ENCODE measurements at regions not wholly inside any gene's neighbourhood (a gene's known extent, or its start where the extent isn't known, plus 50 kb on each side); places are given as distances from the start of the nearest gene placed in this dataset.

DNA sequence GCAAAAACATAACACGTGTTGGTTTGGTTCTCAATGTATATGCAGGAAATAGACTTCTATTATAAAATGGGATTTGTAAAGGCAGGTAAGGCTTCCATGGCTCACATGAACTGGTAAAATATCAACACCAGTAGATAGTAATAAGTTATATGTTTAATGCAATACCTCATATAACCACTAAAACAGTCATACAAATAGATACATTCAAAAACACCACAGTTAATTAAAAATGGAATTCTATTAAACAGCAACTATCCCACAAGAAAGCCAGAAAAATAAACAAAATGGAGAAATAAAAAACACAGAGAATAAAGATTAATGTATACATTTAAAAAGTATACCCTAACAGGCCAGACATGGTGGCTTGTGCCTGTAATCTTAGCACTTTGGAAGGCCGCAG, 243.8 kb upstream of the LRATD1 start:
- H3K27ac ChIP-seq: no peak overlapping the region
- H3K4me3 ChIP-seq: no peak overlapping the region
- TF ChIP-seq, protein P1, sequence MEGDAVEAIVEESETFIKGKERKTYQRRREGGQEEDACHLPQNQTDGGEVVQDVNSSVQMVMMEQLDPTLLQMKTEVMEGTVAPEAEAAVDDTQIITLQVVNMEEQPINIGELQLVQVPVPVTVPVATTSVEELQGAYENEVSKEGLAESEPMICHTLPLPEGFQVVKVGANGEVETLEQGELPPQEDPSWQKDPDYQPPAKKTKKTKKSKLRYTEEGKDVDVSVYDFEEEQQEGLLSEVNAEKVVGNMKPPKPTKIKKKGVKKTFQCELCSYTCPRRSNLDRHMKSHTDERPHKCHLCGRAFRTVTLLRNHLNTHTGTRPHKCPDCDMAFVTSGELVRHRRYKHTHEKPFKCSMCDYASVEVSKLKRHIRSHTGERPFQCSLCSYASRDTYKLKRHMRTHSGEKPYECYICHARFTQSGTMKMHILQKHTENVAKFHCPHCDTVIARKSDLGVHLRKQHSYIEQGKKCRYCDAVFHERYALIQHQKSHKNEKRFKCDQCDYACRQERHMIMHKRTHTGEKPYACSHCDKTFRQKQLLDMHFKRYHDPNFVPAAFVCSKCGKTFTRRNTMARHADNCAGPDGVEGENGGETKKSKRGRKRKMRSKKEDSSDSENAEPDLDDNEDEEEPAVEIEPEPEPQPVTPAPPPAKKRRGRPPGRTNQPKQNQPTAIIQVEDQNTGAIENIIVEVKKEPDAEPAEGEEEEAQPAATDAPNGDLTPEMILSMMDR (IDR thresholded peaks at IDR 0.05): no peak
- no peak for DNase-seq (ENCODE audit: low spot score)

DNA sequence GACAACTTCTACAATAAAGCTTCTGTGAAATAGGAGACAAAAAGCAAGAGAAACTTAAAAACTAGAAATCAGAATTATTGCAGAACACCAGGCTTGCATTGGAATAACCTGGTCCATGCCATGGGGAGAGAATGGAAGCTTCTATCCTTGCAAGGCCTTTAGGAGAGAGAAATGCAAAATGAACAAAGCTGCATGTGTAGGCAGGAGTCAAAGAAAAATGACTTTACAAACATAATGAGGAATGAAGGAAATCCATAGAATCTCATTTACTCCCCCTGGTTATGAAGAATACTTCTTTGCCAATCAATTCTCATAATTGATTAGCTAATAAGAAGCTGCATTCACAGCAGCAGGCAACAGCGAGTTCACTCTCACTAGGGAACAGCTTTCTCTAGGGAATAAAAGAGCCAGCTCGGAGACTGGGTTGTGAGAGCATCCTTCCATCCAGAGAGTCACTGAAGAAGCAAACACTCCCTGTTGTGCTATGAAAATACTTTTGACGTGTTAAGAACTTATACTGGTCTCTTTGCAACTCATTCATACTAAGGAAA, 235.9 kb upstream of the LRATD1 start:
- no peak overlapping the region for H3K4me3 ChIP-seq
- TF ChIP-seq, protein P1 (IDR thresholded peaks at IDR 0.05): no peak
- H3K27ac ChIP-seq: no peak overlapping the region
- no peak for DNase-seq (ENCODE audit: low spot score)

DNA sequence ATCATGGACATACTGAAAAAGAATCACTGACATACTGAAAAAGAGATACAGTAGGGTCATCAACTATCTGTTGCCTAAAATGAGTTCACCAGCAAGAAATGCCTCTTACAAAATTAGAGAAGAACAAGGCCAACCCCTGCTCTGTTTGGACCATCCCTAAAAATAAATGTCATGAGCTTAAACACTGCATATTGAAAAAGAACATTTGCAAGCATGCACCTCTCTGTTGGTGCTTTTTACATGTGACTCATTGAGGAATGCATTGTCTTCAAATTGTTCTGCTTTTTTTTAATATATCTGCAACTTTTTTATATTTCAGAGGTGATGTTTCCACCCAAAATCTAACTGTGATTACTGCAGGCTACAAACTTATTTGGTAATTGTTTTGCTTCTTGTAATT, 233.9 kb upstream of the LRATD1 start:
- H3K27ac ChIP-seq: no peak overlapping the region
- DNase-seq (ENCODE audit: low spot score): no peak
- H3K4me3 ChIP-seq: no peak overlapping the region
- TF ChIP-seq, protein P1 (IDR thresholded peaks at IDR 0.05): no peak

DNA sequence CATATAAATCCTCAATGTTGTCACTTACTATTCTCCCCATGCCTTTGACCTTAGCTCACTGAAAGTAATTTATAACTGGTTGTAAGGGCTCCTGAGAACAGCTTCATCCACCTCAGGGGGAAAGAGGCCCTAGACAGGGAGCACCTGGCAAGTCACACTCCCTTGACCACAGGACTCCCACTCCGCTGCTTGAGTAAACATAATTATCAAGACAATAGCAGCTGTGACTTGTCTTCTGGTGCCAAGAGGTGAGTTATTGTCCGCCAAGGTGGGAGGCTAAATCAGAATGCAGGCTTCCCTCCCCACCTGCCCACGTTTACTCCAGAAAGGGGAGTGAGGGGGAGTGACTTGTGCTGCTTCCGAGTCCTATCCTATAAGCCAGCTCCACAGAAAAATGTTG, 230.6 kb upstream of the LRATD1 start:
- no peak overlapping the region for H3K27ac ChIP-seq
- H3K4me3 ChIP-seq: no peak overlapping the region
- TF ChIP-seq, protein P1 (IDR thresholded peaks at IDR 0.05): no peak
- no peak for DNase-seq (ENCODE audit: low spot score)

DNA sequence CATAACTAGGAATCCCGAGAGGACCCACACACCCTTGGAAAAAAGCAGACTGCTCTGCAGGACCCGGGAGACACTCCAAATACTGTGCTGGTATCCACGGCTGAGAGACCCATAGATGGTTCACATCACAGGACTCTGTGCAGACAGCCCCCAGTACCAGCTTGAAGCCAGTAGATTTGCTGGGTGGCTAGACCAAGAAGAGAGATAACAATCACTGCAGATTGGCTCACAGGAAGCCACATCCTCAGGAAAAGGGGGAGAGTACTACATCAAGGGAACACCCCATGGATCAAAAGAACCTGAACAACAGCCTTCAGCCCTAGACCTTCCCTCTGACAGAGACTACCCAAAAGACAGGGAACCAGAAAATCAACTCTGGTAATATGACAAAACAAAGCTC, 223.8 kb upstream of the LRATD1 start:
- no peak for DNase-seq (ENCODE audit: low spot score)

DNA sequence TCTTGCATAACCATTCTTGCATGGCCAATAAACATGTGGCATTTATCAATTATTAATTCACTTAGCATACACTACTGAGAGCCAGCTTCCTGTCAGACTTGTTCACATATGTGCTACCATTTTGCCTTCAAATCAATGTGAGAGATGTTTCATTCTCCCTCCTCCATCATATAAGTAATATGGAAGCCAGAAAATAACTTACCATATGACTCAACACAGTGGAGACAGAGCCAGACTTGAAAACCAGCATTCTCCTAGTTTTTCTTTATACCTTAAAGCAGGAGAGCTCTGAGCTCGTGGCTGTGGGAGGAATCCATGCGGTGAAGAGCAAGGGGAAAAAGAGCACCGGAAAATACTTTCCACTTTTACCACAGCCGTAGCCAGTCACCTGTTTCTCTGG, 215.0 kb upstream of the LRATD1 start:
- TF ChIP-seq, protein P1 (IDR thresholded peaks at IDR 0.05): no peak
- no peak overlapping the region for H3K27ac ChIP-seq
- H3K4me3 ChIP-seq: no peak overlapping the region
- DNase-seq (ENCODE audit: low spot score): no peak

More for the DNA sequence above, 223.8 kb upstream of the LRATD1 start:
- Histone ChIP-seq H3K27ac (no peak overlapping the region), H3K4me3 (no peak overlapping the region)
- TF ChIP-seq, protein P1 (IDR thresholded peaks at IDR 0.05): no peak

DNA sequence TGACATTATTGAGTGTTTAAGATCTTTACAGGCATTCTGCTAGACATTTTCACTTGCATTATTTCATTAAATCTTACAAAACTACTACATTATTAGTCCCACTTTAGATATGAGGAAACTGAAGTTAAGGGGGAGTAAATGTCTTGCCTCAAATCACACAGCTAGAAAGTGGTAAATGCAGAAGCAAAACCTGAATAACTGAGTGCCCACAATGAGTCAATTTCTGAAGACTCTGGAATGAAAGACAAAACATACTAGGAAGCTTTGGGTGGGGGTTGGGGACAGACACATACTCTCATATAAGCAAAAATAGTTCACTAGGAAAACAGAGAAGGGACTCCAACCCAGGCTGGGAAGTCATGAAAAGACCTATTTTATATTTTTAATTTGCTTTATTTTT, 214.4 kb upstream of the LRATD1 start:
- Histone ChIP-seq H3K27ac (no peak overlapping the region), H3K4me3 (no peak overlapping the region)
- TF ChIP-seq, protein P1 (IDR thresholded peaks at IDR 0.05): no peak
- no peak for DNase-seq (ENCODE audit: low spot score)

Data from coronary artery (tissue), 2 donors.